HCT116 (cell line): ENCODE measurements at regions not wholly inside any gene's neighbourhood (a gene's known extent, or its start where the extent isn't known, plus 50 kb on each side); places are given as distances from the start of the nearest gene placed in this dataset.

ENCODE experiments used
- ATAC-seq: fragments of 200-7000 bp; cut with Tn5 transposase; 2 replicates; pipeline ENCODE4 v1.9.1; 2020; ENCODE audit warnings: mild to moderate bottlenecking, moderate library complexity
- BruUV-seq: library from RNA; stranded (reverse); fragments of 400-500 nt; replicated peaks from 2 replicates; lab custom pipeline; 2021; lab: Mats Ljungman, UMichigan
- CTCF ChIA-PET: fragments of 300-600 bp; sonication (Branson Sonifier 250); formaldehyde crosslinking; loops from one replicate; lab custom pipeline; 2021; ENCODE audit warnings: antibody characterized with exemption; lab: Charles Lee
- POLR2A ChIA-PET: fragments of 300-600, 350-600 bp; sonication (Branson Sonifier 250); formaldehyde crosslinking; loops from one replicate; lab custom pipeline; 2021; ENCODE audit warnings: antibody characterized with exemption; lab: Charles Lee
- RAD21 ChIA-PET, 2 experiments: fragments of 300-600 bp; sonication (Branson Sonifier 250); formaldehyde crosslinking; loops; one replicate each; lab custom pipeline; 2023; ENCODE audit warnings: low total read pairs in 2 of 2; ENCODE audit not compliant: uncharacterized antibody in 2 of 2, unreplicated experiment in 2 of 2, low non-redundant PET in 1 of 2; lab: Charles Lee
- DNase-seq: peaks from one replicate; pipeline ENCODE4 v3.0.0-alpha.2; 2010; ENCODE audit warnings: low read depth, low spot score
- H2AFZ ChIP-seq: fragments of 200-600 bp; shearing (Covaris generic), sonication (generic); 2 replicates; pipeline ENCODE4 v1.6.1; 2017; ENCODE audit warnings: low read depth, mixed run types, mixed read lengths, antibody characterized with exemption, low read length; ENCODE audit not compliant: poor library complexity, severe bottlenecking
- H3K27ac ChIP-seq: 2 replicates; pipeline ENCODE4 v1.5.1; 2012; ENCODE audit warnings: low read depth, low read length
- H3K27me3 ChIP-seq: fragments of 200-600 bp; sonication (generic); 2 replicates; pipeline ENCODE4 v1.6.1; 2016; ENCODE audit warnings: mixed run types, low read length, mixed read lengths; ENCODE audit not compliant: insufficient read depth
- H3K36me3 ChIP-seq, 2 experiments: fragments of 200-500 bp in 1 of 2; fragments of 200-600 bp in 1 of 2; sonication (Bioruptor generic) in 1 of 2; sonication (generic) in 1 of 2; 2 replicates each; pipeline versions ENCODE4 v1.5.1 to v1.6.1; 2014 to 2016; ENCODE audit warnings: low read length in 2 of 2, inconsistent platforms in 1 of 2, mixed read lengths in 1 of 2, mixed run types in 1 of 2; ENCODE audit not compliant: insufficient read depth in 2 of 2, control insufficient read depth in 1 of 2
- H3K4me1 ChIP-seq, 2 experiments: fragments of 200-600 bp in 1 of 2; sonication (generic) in 1 of 2; 2 replicates each; pipeline versions ENCODE4 v1.5.1 to v1.6.1; 2012 to 2017; ENCODE audit warnings: low read length in 2 of 2, inconsistent platforms in 1 of 2, mild to moderate bottlenecking in 1 of 2, mixed read lengths in 1 of 2, mixed run types in 1 of 2, moderate library complexity in 1 of 2; ENCODE audit not compliant: insufficient read depth in 2 of 2, control insufficient read depth in 1 of 2
- H3K4me2 ChIP-seq: fragments of 200-600 bp; sonication (generic); 2 replicates; pipeline ENCODE4 v1.6.1; 2017; ENCODE audit warnings: mixed run types, low read length, mixed read lengths
- H3K4me3 ChIP-seq, 2 experiments: fragments of 200-600 bp in 1 of 2; sonication (generic) in 1 of 2; replicated peaks in 1 of 2; 2 replicates each; pipeline ENCODE4 v1.5.1; 2011 to 2016; ENCODE audit warnings: low read length in 2 of 2, control low read depth in 1 of 2, low read depth in 1 of 2, mild to moderate bottlenecking in 1 of 2, mixed read lengths in 1 of 2, mixed run types in 1 of 2
- H3K79me2 ChIP-seq: fragments of 200-600 bp; sonication (generic); 2 replicates; pipeline ENCODE4 v1.6.1; 2017; ENCODE audit warnings: mild to moderate bottlenecking, mixed run types, low read length, moderate library complexity, mixed read lengths; ENCODE audit not compliant: insufficient read depth
- H3K9ac ChIP-seq: fragments of 200-600 bp; sonication (generic); 2 replicates; pipeline ENCODE4 v1.6.1; 2016; ENCODE audit warnings: low read length, mixed read lengths
- H3K9me2 ChIP-seq: fragments of 200-600 bp; sonication (generic), shearing (Covaris generic); 2 replicates; pipeline ENCODE4 v1.6.1; 2017; ENCODE audit warnings: mixed run types, mild to moderate bottlenecking, moderate library complexity; ENCODE audit not compliant: insufficient read depth
- H3K9me3 ChIP-seq, 2 experiments: fragments of 200-500 bp in 1 of 2; fragments of 200-600 bp in 1 of 2; sonication (Bioruptor generic) in 1 of 2; sonication (generic) in 1 of 2; 2 replicates each; pipeline ENCODE4 v1.6.1; 2014 to 2017; ENCODE audit warnings: low read length in 2 of 2, mixed read lengths in 2 of 2, inconsistent platforms in 1 of 2, low read depth in 1 of 2, mild to moderate bottlenecking in 1 of 2, mixed run types in 1 of 2, moderate library complexity in 1 of 2; ENCODE audit not compliant: control insufficient read depth in 1 of 2, insufficient read depth in 1 of 2
- H4K20me1 ChIP-seq: fragments of 200-600 bp; sonication (generic), shearing (Covaris generic); 2 replicates; pipeline ENCODE4 v1.6.1; 2017; ENCODE audit warnings: mixed run types, mild to moderate bottlenecking, moderate library complexity; ENCODE audit not compliant: insufficient read depth
- CEBPB ChIP-seq: IDR thresholded peaks from 2 replicates; pipeline ENCODE4 v1.6.1; 2012; ENCODE audit warnings: low read depth
- EGR1 ChIP-seq: IDR thresholded peaks from 2 replicates; pipeline ENCODE4 v1.6.1; 2012; ENCODE audit warnings: low read depth
- ELF1 ChIP-seq: IDR thresholded peaks from 2 replicates; pipeline ENCODE4 v1.6.1; 2012; ENCODE audit warnings: low read depth, borderline replicate concordance
- EZH2phosphoT487 ChIP-seq: fragments of 200-600 bp; IDR thresholded peaks from 2 replicates; pipeline ENCODE4 v1.6.1; 2018; ENCODE audit warnings: antibody characterized with exemption, borderline replicate concordance
- FOSL1 ChIP-seq: IDR thresholded peaks from 2 replicates; pipeline ENCODE4 v1.6.1; 2012; ENCODE audit warnings: low read depth
- RAD21 ChIP-seq: IDR thresholded peaks from 2 replicates; pipeline ENCODE4 v1.6.1; 2012; ENCODE audit warnings: low read depth, mild to moderate bottlenecking
- SIN3A ChIP-seq: IDR thresholded peaks from 2 replicates; pipeline ENCODE4 v1.6.1; 2012; ENCODE audit warnings: low read depth
- YY1 ChIP-seq: IDR thresholded peaks from 2 replicates; pipeline ENCODE4 v1.6.1; 2011; ENCODE audit warnings: low read length, low read depth, moderate library complexity, mild to moderate bottlenecking; ENCODE audit not compliant: insufficient replicate concordance; ENCODE audit errors: extremely low read depth
- ZFX ChIP-seq: fragments of 450-650 bp; IDR thresholded peaks from 2 replicates; pipeline ENCODE4 v1.6.1; 2017
- intact Hi-C: fragments of 100-400 bp; cut with micrococcal nuclease; formaldehyde crosslinking; loops from 2 replicates; pipeline ENCODE4 v1.10.0; 2022

GRCh38 chr1:213698092-213698702 is 289.6 kb upstream of the PROX1 start:
- H3K79me2 ChIP-seq: no peaks in the 10 kb centered on the region
- H4K20me1 ChIP-seq: no peaks in the 10 kb centered on the region
- TF ChIP-seq FOSL1: no peak
- no peak for TF ChIP-seq SIN3A
- TF ChIP-seq RAD21: no peak
- TF ChIP-seq CEBPB: no peak
- no peaks in the 10 kb centered on the region for H3K4me1 ChIP-seq
- ChIA-PET POLR2A (no interaction called here), CTCF (no interaction called here), RAD21 (no interaction called here)
- H3K27me3 ChIP-seq: no peaks in the 10 kb centered on the region
- no peak overlapping the region for H2AFZ ChIP-seq
- DNase-seq (no peak), ATAC-seq (no peak)
- no peak overlapping the region for H3K4me3 ChIP-seq
- no peaks in the 10 kb centered on the region for H3K9me3 ChIP-seq
- no peak overlapping the region for H3K27ac ChIP-seq
- intact Hi-C loops: no loop called here
- no peak overlapping the region for H3K9ac ChIP-seq
- no TSS peak for BruUV-seq
- no peaks in the 10 kb centered on the region for H3K36me3 ChIP-seq
- H3K9me2 ChIP-seq: no peaks in the 10 kb centered on the region
- H3K4me2 ChIP-seq: no peak overlapping the region

DNA sequence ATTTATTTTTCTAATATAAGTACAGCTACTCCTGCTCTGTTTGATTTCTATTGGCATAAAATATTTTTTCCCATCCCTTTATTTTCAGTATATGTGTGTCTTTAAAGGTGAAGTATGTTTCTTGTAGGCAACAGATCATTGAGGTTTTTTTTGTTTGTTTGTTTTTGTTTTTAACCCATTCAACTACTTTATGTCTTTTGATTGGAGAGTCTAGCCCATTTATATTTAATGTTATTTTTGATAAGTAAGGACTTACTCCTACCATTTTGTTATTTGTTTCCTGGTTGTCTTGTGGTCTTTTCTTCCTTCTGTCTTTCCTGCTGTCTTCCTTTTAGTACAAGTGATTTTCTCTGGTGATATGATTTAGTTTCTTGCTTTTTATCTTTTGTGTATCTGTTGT is 285.1 kb upstream of the PROX1 start:
- DNase-seq (no peak), ATAC-seq (no peak)
- Histone ChIP-seq H3K4me1 (no peaks in the 10 kb centered on the region), H3K4me2 (no peak overlapping the region), H3K9me2 (no peaks in the 10 kb centered on the region), H3K4me3 (no peak overlapping the region), H3K9me3 (no peaks in the 10 kb centered on the region), H3K9ac (no peak overlapping the region), H3K36me3 (no peaks in the 10 kb centered on the region), H3K27ac (no peak overlapping the region), H3K27me3 (no peaks in the 10 kb centered on the region), H2AFZ (no peak overlapping the region), H4K20me1 (no peaks in the 10 kb centered on the region)
- ChIA-PET RAD21 (no interaction called here), POLR2A (no interaction called here), CTCF (no interaction called here)
- intact Hi-C loops: no loop called here
- no TSS peak for BruUV-seq
- TF ChIP-seq YY1 (no peak), SIN3A (no peak), ELF1 (no peak), ZFX (no peak), EZH2phosphoT487 (no peak), EGR1 (no peak)
- TF ChIP-seq, all 23 proteins: peak for 0
- no peaks in the 10 kb centered on the region for H3K79me2 ChIP-seq
